ENCODE measurements at regions not wholly inside any gene's neighbourhood (a gene's known extent, or its start where the extent isn't known, plus 50 kb on each side); places are given as distances from the start of the nearest gene placed in this dataset.
A peak's percentile ranks its signal among the peaks of the same experiment; 100 is the strongest.

DNA sequence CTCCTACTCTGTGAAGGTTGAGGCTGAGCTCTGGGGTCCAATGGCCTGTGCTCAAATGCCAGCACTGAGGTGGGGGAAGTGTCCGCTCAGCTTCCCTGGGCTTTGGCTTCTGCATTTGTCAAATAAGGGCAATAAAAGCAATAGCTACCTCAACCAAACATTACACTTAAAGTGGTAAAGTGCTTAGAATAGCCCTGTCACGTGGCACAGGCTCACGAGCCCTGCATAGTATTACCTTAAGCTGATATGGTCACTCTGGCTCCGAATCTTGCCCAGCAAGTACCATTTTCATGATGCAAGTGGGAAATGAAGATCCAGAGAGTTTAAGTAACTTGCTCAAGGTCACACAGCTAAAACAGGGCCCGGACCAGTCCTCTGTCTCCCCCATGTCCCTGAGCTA, 451.1 kb upstream of the ZMIZ1 start:
- peaks cover 7% of the 10 kb centered on the region for H3K27me3 ChIP-seq (replicated peaks; ENCODE audit: control insufficient read depth, insufficient read depth, low read length)
- DNase-seq (ENCODE audit: low read depth): no peak
- no peak overlapping the region for H3K4me3 ChIP-seq (ENCODE audit: low read length)
- no peaks in the 10 kb centered on the region for H3K9me3 ChIP-seq (ENCODE audit: control insufficient read depth, low read length)
- H3K36me3 ChIP-seq (ENCODE audit: control insufficient read depth, insufficient read depth, low read length, severe bottlenecking): no peaks in the 10 kb centered on the region
- H3K9ac ChIP-seq (ENCODE audit: low read length): no peak overlapping the region
- H3K4me1 ChIP-seq (ENCODE audit: control insufficient read depth, insufficient read depth, low read length): peaks cover 4% of the 10 kb centered on the region

DNA sequence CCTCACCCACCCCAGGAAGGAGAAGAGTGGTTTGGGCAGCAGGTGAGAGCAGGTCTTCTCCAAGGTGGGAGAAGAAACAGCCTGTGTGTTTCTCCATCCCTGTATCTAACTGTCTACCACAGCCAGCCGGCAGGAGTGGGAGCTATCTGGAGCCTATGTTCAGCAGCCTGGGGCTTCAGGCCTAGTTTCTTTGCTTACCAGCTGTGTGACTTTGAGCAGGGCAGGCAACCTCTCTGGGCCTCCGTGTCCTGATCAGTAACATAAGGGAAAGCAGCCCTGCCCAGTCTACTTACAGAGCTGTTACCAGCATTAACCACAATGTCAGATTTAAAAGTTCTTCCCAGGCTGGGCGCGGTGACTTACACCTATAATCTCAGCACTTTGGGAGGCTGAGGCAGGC, 450.7 kb upstream of the ZMIZ1 start:
- no peaks in the 10 kb centered on the region for H3K36me3 ChIP-seq (ENCODE audit: control insufficient read depth, insufficient read depth, low read length, severe bottlenecking)
- no peak for DNase-seq (ENCODE audit: low read depth)
- H3K9me3 ChIP-seq (ENCODE audit: control insufficient read depth, low read length): no peaks in the 10 kb centered on the region

DNA sequence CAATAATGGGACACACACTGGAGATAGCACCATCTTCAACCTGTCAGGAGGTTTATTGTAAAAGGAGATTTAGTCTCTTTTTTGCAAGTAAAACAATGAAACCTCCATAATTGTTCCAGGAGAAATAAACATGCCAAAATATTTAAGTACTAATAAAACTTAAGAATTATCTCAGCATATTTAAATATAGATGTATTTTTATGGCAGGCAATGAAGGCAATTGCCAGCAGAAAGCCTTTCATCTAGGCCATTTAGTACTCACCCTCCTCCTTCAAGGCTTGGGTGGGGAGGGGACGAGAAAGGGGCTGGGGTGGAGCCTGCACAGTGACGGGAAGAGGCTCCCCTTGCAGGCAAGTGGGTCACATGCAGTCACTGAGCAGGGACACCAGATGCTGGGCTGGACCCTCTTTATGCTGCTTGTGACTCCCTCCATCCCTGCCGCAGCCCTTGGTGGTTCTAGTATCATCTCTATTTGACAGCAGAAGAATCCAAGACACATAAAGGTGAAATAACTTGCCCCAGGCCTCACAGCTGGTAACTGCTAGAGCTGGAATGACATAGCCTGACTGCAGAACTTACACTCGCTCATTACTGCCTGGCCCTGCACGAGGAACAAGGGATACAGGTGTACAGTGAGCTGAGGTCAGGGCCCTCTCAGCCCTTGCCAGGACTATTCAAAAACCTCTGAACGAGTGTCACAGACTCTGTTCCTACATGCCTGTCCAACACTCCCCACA, 449.5 kb upstream of the ZMIZ1 start:
- no peak overlapping the region for H3K4me3 ChIP-seq (ENCODE audit: low read length)
- no peaks in the 10 kb centered on the region for H3K9me3 ChIP-seq (ENCODE audit: control insufficient read depth, low read length)
- no peaks in the 10 kb centered on the region for H3K27me3 ChIP-seq (replicated peaks; ENCODE audit: control insufficient read depth, insufficient read depth, low read length)
- no peaks in the 10 kb centered on the region for H3K36me3 ChIP-seq (ENCODE audit: control insufficient read depth, insufficient read depth, low read length, severe bottlenecking)
- DNase-seq (ENCODE audit: low read depth): no peak
- H3K4me1 ChIP-seq (ENCODE audit: control insufficient read depth, insufficient read depth, low read length): peaks cover 12% of the 10 kb centered on the region
- no peak overlapping the region for H3K9ac ChIP-seq (ENCODE audit: low read length)

More for the DNA sequence above, 450.7 kb upstream of the ZMIZ1 start:
- Histone ChIP-seq H3K27me3 (replicated peaks; ENCODE audit: control insufficient read depth, insufficient read depth, low read length) (peaks cover 3% of the 10 kb centered on the region), H3K9ac (ENCODE audit: low read length) (no peak overlapping the region), H3K4me3 (ENCODE audit: low read length) (no peak overlapping the region), H3K4me1 (ENCODE audit: control insufficient read depth, insufficient read depth, low read length) (peaks cover 4% of the 10 kb centered on the region)

DNA sequence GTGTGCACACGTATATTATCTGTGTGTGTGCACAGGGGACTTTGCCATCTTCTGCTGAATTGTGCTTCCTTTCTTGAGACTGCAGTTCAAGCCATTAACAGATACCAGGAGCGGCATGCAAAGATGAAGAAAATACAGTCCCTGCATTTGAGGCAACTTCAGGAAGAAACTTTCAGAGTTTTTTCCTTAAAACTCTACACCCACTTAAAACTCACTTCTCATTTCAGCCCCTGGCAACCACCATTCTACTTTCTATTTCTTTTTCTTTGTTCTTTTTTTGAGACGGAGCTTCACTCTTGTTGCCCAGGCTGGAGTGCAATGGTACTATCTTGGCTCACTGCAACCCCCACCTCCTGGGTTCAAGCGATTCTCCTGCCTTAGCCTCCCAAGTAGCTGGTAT, 448.9 kb upstream of the ZMIZ1 start:
- Histone ChIP-seq H3K9ac (ENCODE audit: low read length) (no peak overlapping the region), H3K4me3 (ENCODE audit: low read length) (no peak overlapping the region), H3K36me3 (ENCODE audit: control insufficient read depth, insufficient read depth, low read length, severe bottlenecking) (no peaks in the 10 kb centered on the region), H3K4me1 (ENCODE audit: control insufficient read depth, insufficient read depth, low read length) (peaks cover 14% of the 10 kb centered on the region), H3K27me3 (replicated peaks; ENCODE audit: control insufficient read depth, insufficient read depth, low read length) (no peaks in the 10 kb centered on the region), H3K9me3 (ENCODE audit: control insufficient read depth, low read length) (no peaks in the 10 kb centered on the region)
- DNase-seq (ENCODE audit: low read depth): no peak

DNA sequence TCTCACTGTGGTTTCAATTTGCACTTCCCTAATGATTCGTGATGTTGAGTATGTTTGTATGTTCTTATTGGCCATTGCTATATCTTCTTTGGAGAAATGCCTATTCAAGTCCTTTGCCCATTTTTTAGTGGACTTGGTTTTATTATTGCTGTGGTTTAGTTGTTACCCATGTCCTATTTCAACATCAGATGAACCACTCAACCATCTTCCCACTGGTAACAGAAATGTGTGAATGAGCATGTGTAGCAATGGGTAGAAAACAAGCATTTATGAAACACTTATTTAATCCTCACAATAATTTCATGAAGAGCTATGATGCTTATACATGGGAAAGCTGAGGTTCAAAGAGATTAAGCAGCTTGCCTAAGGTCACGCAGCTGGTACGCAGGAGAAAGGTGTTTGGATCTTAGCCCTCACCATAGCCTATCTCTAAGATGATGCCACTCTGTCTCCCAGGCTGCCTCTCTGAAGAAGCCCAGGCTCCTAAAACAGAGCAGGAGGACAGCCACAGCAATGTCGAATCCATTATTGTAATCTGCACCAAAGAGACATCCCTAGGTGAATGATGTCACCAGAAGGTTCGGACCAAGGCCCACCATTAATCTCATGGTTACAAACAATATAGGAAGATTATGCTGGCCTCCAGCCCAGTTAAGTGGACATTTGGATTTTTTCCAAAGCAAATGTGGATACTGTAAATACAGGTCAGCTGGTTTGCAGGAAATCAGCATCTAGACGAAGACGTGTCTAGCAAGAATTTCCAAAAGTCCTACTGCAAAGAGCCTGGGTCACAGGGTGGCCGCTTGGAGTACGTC, 447.6 kb upstream of the ZMIZ1 start:
- no peak for DNase-seq (ENCODE audit: low read depth)
- H3K9me3 ChIP-seq (ENCODE audit: control insufficient read depth, low read length): no peaks in the 10 kb centered on the region
- peaks cover 14% of the 10 kb centered on the region for H3K4me1 ChIP-seq (ENCODE audit: control insufficient read depth, insufficient read depth, low read length)
- H3K27me3 ChIP-seq (replicated peaks; ENCODE audit: control insufficient read depth, insufficient read depth, low read length): no peaks in the 10 kb centered on the region
- H3K36me3 ChIP-seq (ENCODE audit: control insufficient read depth, insufficient read depth, low read length, severe bottlenecking): no peaks in the 10 kb centered on the region
- no peak overlapping the region for H3K9ac ChIP-seq (ENCODE audit: low read length)
- no peak overlapping the region for H3K4me3 ChIP-seq (ENCODE audit: low read length)

DNA sequence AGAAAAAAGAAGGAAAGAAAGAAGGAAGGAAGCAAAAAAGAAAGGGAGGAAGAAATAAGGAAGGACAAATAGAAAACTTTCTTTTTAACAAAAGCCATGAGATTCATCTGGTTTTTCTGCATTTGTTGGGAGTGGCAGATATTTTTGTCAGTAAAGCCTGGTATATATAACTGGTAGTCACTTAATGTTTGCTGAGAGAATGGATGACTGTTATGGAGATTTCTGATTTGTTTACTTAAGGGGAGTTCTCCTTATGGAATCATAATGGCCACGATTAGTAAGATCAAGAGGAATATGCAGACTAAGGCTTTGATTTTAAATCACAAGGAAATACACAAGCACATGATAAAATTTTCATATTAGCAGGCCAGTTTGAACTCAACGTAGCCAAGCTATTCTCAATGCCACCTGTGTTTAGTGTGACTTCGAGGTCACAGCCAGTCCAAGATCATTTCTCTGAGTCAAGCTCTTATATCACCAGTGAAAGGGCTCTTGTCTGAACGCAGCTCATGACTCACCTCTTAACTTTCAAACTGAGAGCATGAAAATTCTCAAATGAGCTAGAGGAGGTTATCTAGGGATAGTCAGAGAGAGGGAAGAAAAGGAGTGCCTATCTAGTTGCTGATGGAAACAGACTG, 445.1 kb upstream of the ZMIZ1 start:
- Histone ChIP-seq H3K9me3 (ENCODE audit: control insufficient read depth, low read length) (no peaks in the 10 kb centered on the region), H3K4me3 (ENCODE audit: low read length) (no peak overlapping the region), H3K27me3 (replicated peaks; ENCODE audit: control insufficient read depth, insufficient read depth, low read length) (peaks cover 2% of the 10 kb centered on the region), H3K9ac (ENCODE audit: low read length) (no peak overlapping the region), H3K36me3 (ENCODE audit: control insufficient read depth, insufficient read depth, low read length, severe bottlenecking) (no peaks in the 10 kb centered on the region), H3K4me1 (ENCODE audit: control insufficient read depth, insufficient read depth, low read length) (peaks cover 14% of the 10 kb centered on the region)
- peak; percentile 61 for DNase-seq (ENCODE audit: low read depth)

GRCh38 chr10:78624791-78625190, 444.0 kb upstream of the ZMIZ1 start:
- Histone ChIP-seq H3K9me3 (ENCODE audit: control insufficient read depth, low read length) (no peaks in the 10 kb centered on the region), H3K4me1 (ENCODE audit: control insufficient read depth, insufficient read depth, low read length) (peaks cover 14% of the 10 kb centered on the region), H3K36me3 (ENCODE audit: control insufficient read depth, insufficient read depth, low read length, severe bottlenecking) (no peaks in the 10 kb centered on the region), H3K27me3 (replicated peaks; ENCODE audit: control insufficient read depth, insufficient read depth, low read length) (peaks cover 2% of the 10 kb centered on the region), H3K9ac (ENCODE audit: low read length) (no peak overlapping the region), H3K4me3 (ENCODE audit: low read length) (no peak overlapping the region)
- DNase-seq (ENCODE audit: low read depth): no peak

DNA sequence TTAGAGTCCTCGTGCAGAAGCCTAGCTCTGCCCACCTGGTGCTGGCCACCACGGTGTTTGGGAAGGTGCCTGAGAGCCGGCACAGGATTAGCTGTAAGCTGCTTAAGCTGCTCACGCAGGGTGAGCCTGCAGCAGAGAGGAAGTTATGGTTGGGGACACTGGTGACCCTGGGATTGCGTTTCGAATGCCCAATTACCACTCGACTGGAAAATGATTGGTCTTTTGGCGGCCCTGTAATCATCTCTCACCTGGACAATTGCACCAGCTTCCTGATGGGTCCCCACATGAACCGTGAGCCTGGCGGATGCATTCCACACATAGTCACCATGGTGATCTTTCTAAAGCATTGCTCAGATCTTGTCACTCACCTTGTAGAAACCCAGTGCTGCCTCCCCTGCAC, 442.3 kb upstream of the ZMIZ1 start:
- Histone ChIP-seq H3K27me3 (replicated peaks; ENCODE audit: control insufficient read depth, insufficient read depth, low read length) (peaks cover 2% of the 10 kb centered on the region), H3K4me3 (ENCODE audit: low read length) (no peak overlapping the region), H3K36me3 (ENCODE audit: control insufficient read depth, insufficient read depth, low read length, severe bottlenecking) (no peaks in the 10 kb centered on the region), H3K4me1 (ENCODE audit: control insufficient read depth, insufficient read depth, low read length) (peaks cover 10% of the 10 kb centered on the region), H3K9me3 (ENCODE audit: control insufficient read depth, low read length) (no peaks in the 10 kb centered on the region), H3K9ac (ENCODE audit: low read length) (no peak overlapping the region)
- no peak for DNase-seq (ENCODE audit: low read depth)

GRCh38 chr10:78627254-78627795, 441.4 kb upstream of the ZMIZ1 start:
- peaks cover 2% of the 10 kb centered on the region for H3K27me3 ChIP-seq (replicated peaks; ENCODE audit: control insufficient read depth, insufficient read depth, low read length)
- H3K4me3 ChIP-seq (ENCODE audit: low read length): no peak overlapping the region
- no peaks in the 10 kb centered on the region for H3K9me3 ChIP-seq (ENCODE audit: control insufficient read depth, low read length)
- DNase-seq (ENCODE audit: low read depth): no peak
- H3K4me1 ChIP-seq (ENCODE audit: control insufficient read depth, insufficient read depth, low read length): peaks cover 10% of the 10 kb centered on the region
- no peaks in the 10 kb centered on the region for H3K36me3 ChIP-seq (ENCODE audit: control insufficient read depth, insufficient read depth, low read length, severe bottlenecking)
- no peak overlapping the region for H3K9ac ChIP-seq (ENCODE audit: low read length)

GRCh38 chr10:78628976-78629375, 439.8 kb upstream of the ZMIZ1 start:
- peaks cover 7% of the 10 kb centered on the region for H3K4me1 ChIP-seq (ENCODE audit: control insufficient read depth, insufficient read depth, low read length)
- peaks cover 2% of the 10 kb centered on the region for H3K27me3 ChIP-seq (replicated peaks; ENCODE audit: control insufficient read depth, insufficient read depth, low read length)
- no peak overlapping the region for H3K9ac ChIP-seq (ENCODE audit: low read length)
- no peak overlapping the region for H3K4me3 ChIP-seq (ENCODE audit: low read length)
- no peaks in the 10 kb centered on the region for H3K36me3 ChIP-seq (ENCODE audit: control insufficient read depth, insufficient read depth, low read length, severe bottlenecking)
- no peak for DNase-seq (ENCODE audit: low read depth)
- no peaks in the 10 kb centered on the region for H3K9me3 ChIP-seq (ENCODE audit: control insufficient read depth, low read length)

DNA sequence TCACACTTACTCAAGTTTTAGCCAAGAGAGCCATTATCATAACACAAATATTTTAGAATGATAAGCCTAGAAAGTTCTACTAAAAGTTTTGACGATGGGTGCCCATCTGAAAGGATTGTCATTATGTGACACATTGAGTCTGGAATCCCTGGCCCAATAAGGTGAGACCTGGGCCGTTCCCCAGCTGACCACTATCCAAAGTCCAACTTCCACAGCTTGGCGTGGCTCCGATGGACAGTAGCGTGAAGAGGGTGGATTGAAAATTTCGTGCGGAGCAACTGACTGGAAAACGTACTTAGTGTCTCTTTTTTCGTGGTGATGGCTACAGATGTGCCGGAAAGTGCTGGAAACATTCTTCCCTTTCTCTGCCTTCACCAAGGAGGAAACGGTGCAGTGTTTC, 439.0 kb upstream of the ZMIZ1 start:
- H3K36me3 ChIP-seq (ENCODE audit: control insufficient read depth, insufficient read depth, low read length, severe bottlenecking): no peaks in the 10 kb centered on the region
- H3K27me3 ChIP-seq (replicated peaks; ENCODE audit: control insufficient read depth, insufficient read depth, low read length): peaks cover 2% of the 10 kb centered on the region
- peaks cover 9% of the 10 kb centered on the region for H3K4me1 ChIP-seq (ENCODE audit: control insufficient read depth, insufficient read depth, low read length)
- no peak overlapping the region for H3K9ac ChIP-seq (ENCODE audit: low read length)
- H3K9me3 ChIP-seq (ENCODE audit: control insufficient read depth, low read length): no peaks in the 10 kb centered on the region
- no peak overlapping the region for H3K4me3 ChIP-seq (ENCODE audit: low read length)
- no peak for DNase-seq (ENCODE audit: low read depth)
